Subcutaneous abdominal adipose tissue (tissue), 5 donors: ENCODE measurements at regions not wholly inside any gene's neighbourhood (a gene's known extent, or its start where the extent isn't known, plus 50 kb on each side); places are given as distances from the start of the nearest gene placed in this dataset.

Experiments used
- H3K27ac ChIP-seq: one replicate; pipeline ENCODE4 v1.7.0; 2013; ENCODE audit warnings: low read depth, mild to moderate bottlenecking, inconsistent platforms, low read length, moderate library complexity
- H3K27me3 ChIP-seq, 5 donors: one replicate each; pipeline ENCODE4 v1.7.0; 2013; ENCODE audit warnings: low read length in 5 of 5, inconsistent platforms in 1 of 5; ENCODE audit not compliant: control insufficient read depth in 5 of 5, insufficient read depth in 4 of 5
- H3K36me3 ChIP-seq, 5 donors: one replicate each; pipeline ENCODE4 v1.7.0; 2013; ENCODE audit warnings: low read length in 5 of 5; ENCODE audit not compliant: control insufficient read depth in 5 of 5, insufficient read depth in 5 of 5
- H3K4me1 ChIP-seq, 5 donors: one replicate each; pipeline ENCODE4 v1.7.0; 2013; ENCODE audit warnings: low read length in 5 of 5, mild to moderate bottlenecking in 3 of 5, moderate library complexity in 1 of 5; ENCODE audit not compliant: control insufficient read depth in 5 of 5, insufficient read depth in 5 of 5
- H3K4me3 ChIP-seq, 5 donors: one replicate each; pipeline ENCODE4 v1.7.0; 2013; ENCODE audit warnings: low read length in 5 of 5, low read depth in 1 of 5
- H3K9ac ChIP-seq, 5 donors: one replicate each; pipeline ENCODE4 v1.7.0; 2013; ENCODE audit warnings: low read length in 5 of 5, mild to moderate bottlenecking in 4 of 5, moderate library complexity in 3 of 5
- H3K9me3 ChIP-seq, 5 donors: one replicate each; pipeline ENCODE4 v1.7.0; 2013; ENCODE audit warnings: low read length in 5 of 5; ENCODE audit not compliant: control insufficient read depth in 5 of 5
- donor health status: healthy.
- donor health status: healthy.
- donor health status: healthy.
- donor health status: healthy.
- donor health status: healthy.

GRCh38 chr16:73756289-73757178 is 540.1 kb upstream of the PSMD7 start:
- no peaks in the 10 kb centered on the region for H3K36me3 ChIP-seq
- H3K27me3 ChIP-seq: peaks cover 0 to 6% (median 0%) of the 10 kb centered on the region in 5 donors
- H3K4me3 ChIP-seq: no peak overlapping the region
- no peaks in the 10 kb centered on the region for H3K4me1 ChIP-seq
- H3K9me3 ChIP-seq: peaks cover 4 to 12% (median 7%) of the 10 kb centered on the region in 5 donors
- no peak overlapping the region for H3K27ac ChIP-seq
- H3K9ac ChIP-seq: no peak overlapping the region

- H3K27me3 ChIP-seq: peaks cover 0 to 7% (median 0%) of the 10 kb centered on the region in 5 donors
- no peak overlapping the region for H3K4me3 ChIP-seq
- H3K9me3 ChIP-seq: peaks cover 0 to 4% (median 2%) of the 10 kb centered on the region in 5 donors
- no peak overlapping the region for H3K9ac ChIP-seq
- H3K27ac ChIP-seq: no peak overlapping the region
- no peaks in the 10 kb centered on the region for H3K4me1 ChIP-seq
- no peaks in the 10 kb centered on the region for H3K36me3 ChIP-seq
Observed at GRCh38 chr16:73753931-73754330, 542.7 kb upstream of the PSMD7 start.

GRCh38 chr16:73750639-73751038 is 546.0 kb upstream of the PSMD7 start:
- Histone ChIP-seq H3K27me3 (peaks cover 0 to 2% (median 0%) of the 10 kb centered on the region in 5 donors), H3K27ac (no peak overlapping the region), H3K9ac (no peak overlapping the region), H3K36me3 (no peaks in the 10 kb centered on the region), H3K4me1 (no peaks in the 10 kb centered on the region), H3K9me3 (no peaks in the 10 kb centered on the region), H3K4me3 (no peak overlapping the region)

GRCh38 chr16:73747328-73747727 is 549.3 kb upstream of the PSMD7 start:
- H3K36me3 ChIP-seq: no peaks in the 10 kb centered on the region
- H3K9me3 ChIP-seq: no peaks in the 10 kb centered on the region
- H3K27ac ChIP-seq: no peak overlapping the region
- H3K9ac ChIP-seq: no peak overlapping the region
- H3K4me1 ChIP-seq: no peaks in the 10 kb centered on the region
- no peak overlapping the region for H3K4me3 ChIP-seq
- H3K27me3 ChIP-seq: peaks cover 0 to 2% (median 0%) of the 10 kb centered on the region in 5 donors

GRCh38 chr16:73746554-73746953 is 550.1 kb upstream of the PSMD7 start:
- no peaks in the 10 kb centered on the region for H3K36me3 ChIP-seq
- no peak overlapping the region for H3K9ac ChIP-seq
- no peaks in the 10 kb centered on the region for H3K4me1 ChIP-seq
- H3K9me3 ChIP-seq: no peaks in the 10 kb centered on the region
- H3K4me3 ChIP-seq: no peak overlapping the region
- peaks cover 0 to 2% (median 0%) of the 10 kb centered on the region in 5 donors for H3K27me3 ChIP-seq
- H3K27ac ChIP-seq: no peak overlapping the region

GRCh38 chr16:73743665-73744496 is 552.7 kb upstream of the PSMD7 start:
- no peak overlapping the region for H3K27ac ChIP-seq
- H3K4me1 ChIP-seq: no peaks in the 10 kb centered on the region
- H3K36me3 ChIP-seq: no peaks in the 10 kb centered on the region
- no peak overlapping the region for H3K9ac ChIP-seq
- no peak overlapping the region for H3K4me3 ChIP-seq
- H3K9me3 ChIP-seq: peaks cover 0 to 6% (median 0%) of the 10 kb centered on the region in 5 donors
- H3K27me3 ChIP-seq: peaks cover 0 to under 1% (median 0%) of the 10 kb centered on the region in 5 donors

- H3K9me3 ChIP-seq: peaks cover 0 to 6% (median 0%) of the 10 kb centered on the region in 5 donors
- no peaks in the 10 kb centered on the region for H3K36me3 ChIP-seq
- no peaks in the 10 kb centered on the region for H3K4me1 ChIP-seq
- no peak overlapping the region for H3K4me3 ChIP-seq
- no peak overlapping the region for H3K9ac ChIP-seq
- no peak overlapping the region for H3K27ac ChIP-seq
- peaks cover 0 to 2% (median 0%) of the 10 kb centered on the region in 5 donors for H3K27me3 ChIP-seq
Observed at GRCh38 chr16:73739049-73739769, 557.4 kb upstream of the PSMD7 start.

GRCh38 chr16:73738266-73738665 is 558.3 kb upstream of the PSMD7 start:
- Histone ChIP-seq H3K36me3 (no peaks in the 10 kb centered on the region), H3K4me3 (no peak overlapping the region), H3K9me3 (peaks cover 0 to 6% (median 3%) of the 10 kb centered on the region in 5 donors), H3K9ac (no peak overlapping the region), H3K27ac (no peak overlapping the region), H3K4me1 (no peaks in the 10 kb centered on the region), H3K27me3 (peaks cover 0 to 2% (median 0%) of the 10 kb centered on the region in 5 donors)

GRCh38 chr16:73737637-73738036 is 559.0 kb upstream of the PSMD7 start:
- no peaks in the 10 kb centered on the region for H3K36me3 ChIP-seq

More at GRCh38 chr16:73737637-73738036, 559.0 kb upstream of the PSMD7 start:
- Histone ChIP-seq H3K27me3 (peaks cover 0 to 2% (median 0%) of the 10 kb centered on the region in 5 donors), H3K9ac (no peak overlapping the region), H3K4me3 (no peak overlapping the region), H3K4me1 (no peaks in the 10 kb centered on the region), H3K9me3 (peaks cover 0 to 6% (median 3%) of the 10 kb centered on the region in 5 donors), H3K27ac (no peak overlapping the region)
